ENCODE measurements at regions not wholly inside any gene's neighbourhood (a gene's known extent, or its start where the extent isn't known, plus 50 kb on each side); places are given as distances from the start of the nearest gene placed in this dataset.
A peak's percentile ranks its signal among the peaks of the same experiment; 100 is the strongest.

GRCh38 chr4:36758312-36759178, 477.1 kb downstream of the DTHD1 start:
- H3K4me3 ChIP-seq (ENCODE audit: low read depth, low read length) = no peak overlapping the region
- 64% methylated on average over 6 of the region's 9 CpGs for WGBS (ENCODE audit: insufficient coverage)
- H3K27me3 ChIP-seq (ENCODE audit: control insufficient read depth, insufficient read depth, low read length) = no peaks in the 10 kb centered on the region
- DNase-seq (ENCODE audit: low read depth in 4 of 6, low spot score in 6 of 6) = no peak
- H3K27ac ChIP-seq (ENCODE audit: low read depth, low read length) = no peak overlapping the region
- no peaks in the 10 kb centered on the region for H3K4me1 ChIP-seq (ENCODE audit: control insufficient read depth, insufficient read depth, low read length)
- H3K36me3 ChIP-seq (ENCODE audit: control insufficient read depth, insufficient read depth, low read length) = no peaks in the 10 kb centered on the region
- no peaks in the 10 kb centered on the region for H3K9me3 ChIP-seq (ENCODE audit: control insufficient read depth, insufficient read depth, low read length)

GRCh38 chr4:36761607-36762006, 480.2 kb downstream of the DTHD1 start:
- Histone ChIP-seq H3K27ac (ENCODE audit: low read depth, low read length) (no peak overlapping the region), H3K36me3 (ENCODE audit: control insufficient read depth, insufficient read depth, low read length) (no peaks in the 10 kb centered on the region), H3K4me1 (ENCODE audit: control insufficient read depth, insufficient read depth, low read length) (no peaks in the 10 kb centered on the region), H3K4me3 (ENCODE audit: low read depth, low read length) (no peak overlapping the region), H3K9me3 (ENCODE audit: control insufficient read depth, insufficient read depth, low read length) (no peaks in the 10 kb centered on the region), H3K27me3 (ENCODE audit: control insufficient read depth, insufficient read depth, low read length) (no peaks in the 10 kb centered on the region)
- WGBS (ENCODE audit: insufficient coverage) = no CpG with 5 or more reads among the region's 4 CpGs
- DNase-seq (ENCODE audit: low read depth in 4 of 6, low spot score in 6 of 6) = peak in 1 of 6 donors; percentile 57

GRCh38 chr4:36763814-36764213, 480.7 kb upstream of the NWD2 start:
- no peak overlapping the region for H3K4me3 ChIP-seq (ENCODE audit: low read depth, low read length)
- H3K36me3 ChIP-seq (ENCODE audit: control insufficient read depth, insufficient read depth, low read length) = no peaks in the 10 kb centered on the region
- no CpG with 5 or more reads among the region's 1 CpG for WGBS (ENCODE audit: insufficient coverage)
- H3K27ac ChIP-seq (ENCODE audit: low read depth, low read length) = no peak overlapping the region
- no peaks in the 10 kb centered on the region for H3K9me3 ChIP-seq (ENCODE audit: control insufficient read depth, insufficient read depth, low read length)
- DNase-seq (ENCODE audit: low read depth in 4 of 6, low spot score in 6 of 6) = no peak
- H3K4me1 ChIP-seq (ENCODE audit: control insufficient read depth, insufficient read depth, low read length) = no peaks in the 10 kb centered on the region
- H3K27me3 ChIP-seq (ENCODE audit: control insufficient read depth, insufficient read depth, low read length) = no peaks in the 10 kb centered on the region

- Histone ChIP-seq H3K36me3 (ENCODE audit: control insufficient read depth, insufficient read depth, low read length) (no peaks in the 10 kb centered on the region), H3K9me3 (ENCODE audit: control insufficient read depth, insufficient read depth, low read length) (no peaks in the 10 kb centered on the region), H3K27ac (ENCODE audit: low read depth, low read length) (no peak overlapping the region), H3K27me3 (ENCODE audit: control insufficient read depth, insufficient read depth, low read length) (no peaks in the 10 kb centered on the region), H3K4me1 (ENCODE audit: control insufficient read depth, insufficient read depth, low read length) (no peaks in the 10 kb centered on the region), H3K4me3 (ENCODE audit: low read depth, low read length) (no peak overlapping the region)
- no CpG with 5 or more reads among the region's 1 CpG for WGBS (ENCODE audit: insufficient coverage)
- DNase-seq (ENCODE audit: low read depth in 4 of 6, low spot score in 6 of 6) = peak in 1 of 6 donors; percentile 54
These were observed 476.9 kb upstream of the NWD2 start for GRCh38 chr4:36767596-36767995.

GRCh38 chr4:36771411-36772153, 473.0 kb upstream of the NWD2 start:
- H3K36me3 ChIP-seq (ENCODE audit: control insufficient read depth, insufficient read depth, low read length) = no peaks in the 10 kb centered on the region
- H3K27ac ChIP-seq (ENCODE audit: low read depth, low read length) = no peak overlapping the region
- WGBS (ENCODE audit: insufficient coverage) = 100% methylated on average over 1 of the region's 2 CpGs
- H3K4me3 ChIP-seq (ENCODE audit: low read depth, low read length) = no peak overlapping the region
- H3K4me1 ChIP-seq (ENCODE audit: control insufficient read depth, insufficient read depth, low read length) = no peaks in the 10 kb centered on the region
- no peaks in the 10 kb centered on the region for H3K27me3 ChIP-seq (ENCODE audit: control insufficient read depth, insufficient read depth, low read length)
- no peaks in the 10 kb centered on the region for H3K9me3 ChIP-seq (ENCODE audit: control insufficient read depth, insufficient read depth, low read length)
- no peak for DNase-seq (ENCODE audit: low read depth in 4 of 6, low spot score in 6 of 6)

- Histone ChIP-seq H3K4me1 (ENCODE audit: control insufficient read depth, insufficient read depth, low read length) (no peaks in the 10 kb centered on the region), H3K9me3 (ENCODE audit: control insufficient read depth, insufficient read depth, low read length) (no peaks in the 10 kb centered on the region), H3K36me3 (ENCODE audit: control insufficient read depth, insufficient read depth, low read length) (no peaks in the 10 kb centered on the region), H3K4me3 (ENCODE audit: low read depth, low read length) (no peak overlapping the region), H3K27ac (ENCODE audit: low read depth, low read length) (no peak overlapping the region), H3K27me3 (ENCODE audit: control insufficient read depth, insufficient read depth, low read length) (no peaks in the 10 kb centered on the region)
- DNase-seq (ENCODE audit: low read depth in 4 of 6, low spot score in 6 of 6) = no peak
These were observed 472.4 kb upstream of the NWD2 start for GRCh38 chr4:36772154-36772516.

GRCh38 chr4:36773467-36773866, 471.1 kb upstream of the NWD2 start:
- no peaks in the 10 kb centered on the region for H3K4me1 ChIP-seq (ENCODE audit: control insufficient read depth, insufficient read depth, low read length)
- H3K36me3 ChIP-seq (ENCODE audit: control insufficient read depth, insufficient read depth, low read length) = no peaks in the 10 kb centered on the region
- H3K27me3 ChIP-seq (ENCODE audit: control insufficient read depth, insufficient read depth, low read length) = no peaks in the 10 kb centered on the region
- no peak overlapping the region for H3K27ac ChIP-seq (ENCODE audit: low read depth, low read length)
- no peak for DNase-seq (ENCODE audit: low read depth in 4 of 6, low spot score in 6 of 6)
- no CpG with 5 or more reads among the region's 2 CpGs for WGBS (ENCODE audit: insufficient coverage)
- H3K9me3 ChIP-seq (ENCODE audit: control insufficient read depth, insufficient read depth, low read length) = no peaks in the 10 kb centered on the region
- H3K4me3 ChIP-seq (ENCODE audit: low read depth, low read length) = no peak overlapping the region

- Histone ChIP-seq H3K36me3 (ENCODE audit: control insufficient read depth, insufficient read depth, low read length) (no peaks in the 10 kb centered on the region), H3K9me3 (ENCODE audit: control insufficient read depth, insufficient read depth, low read length) (no peaks in the 10 kb centered on the region), H3K4me1 (ENCODE audit: control insufficient read depth, insufficient read depth, low read length) (no peaks in the 10 kb centered on the region), H3K27me3 (ENCODE audit: control insufficient read depth, insufficient read depth, low read length) (no peaks in the 10 kb centered on the region), H3K4me3 (ENCODE audit: low read depth, low read length) (no peak overlapping the region), H3K27ac (ENCODE audit: low read depth, low read length) (no peak overlapping the region)
- no peak for DNase-seq (ENCODE audit: low read depth in 4 of 6, low spot score in 6 of 6)
These were observed 469.0 kb upstream of the NWD2 start for GRCh38 chr4:36775544-36775943.

GRCh38 chr4:36779601-36780000, 464.9 kb upstream of the NWD2 start:
- WGBS (ENCODE audit: insufficient coverage) = no CpG with 5 or more reads among the region's 1 CpG
- H3K36me3 ChIP-seq (ENCODE audit: control insufficient read depth, insufficient read depth, low read length) = no peaks in the 10 kb centered on the region

GRCh38 chr4:36785973-36786372, 458.6 kb upstream of the NWD2 start:
- WGBS (ENCODE audit: insufficient coverage) = no CpG with 5 or more reads among the region's 3 CpGs
- H3K27ac ChIP-seq (ENCODE audit: low read depth, low read length) = no peak overlapping the region
- H3K4me3 ChIP-seq (ENCODE audit: low read depth, low read length) = no peak overlapping the region
- H3K4me1 ChIP-seq (ENCODE audit: control insufficient read depth, insufficient read depth, low read length) = no peaks in the 10 kb centered on the region
- H3K9me3 ChIP-seq (ENCODE audit: control insufficient read depth, insufficient read depth, low read length) = no peaks in the 10 kb centered on the region
- DNase-seq (ENCODE audit: low read depth in 4 of 6, low spot score in 6 of 6) = no peak
- H3K27me3 ChIP-seq (ENCODE audit: control insufficient read depth, insufficient read depth, low read length) = no peaks in the 10 kb centered on the region
- no peaks in the 10 kb centered on the region for H3K36me3 ChIP-seq (ENCODE audit: control insufficient read depth, insufficient read depth, low read length)

More at GRCh38 chr4:36779601-36780000, 464.9 kb upstream of the NWD2 start:
- Histone ChIP-seq H3K4me3 (ENCODE audit: low read depth, low read length) (no peak overlapping the region), H3K27ac (ENCODE audit: low read depth, low read length) (no peak overlapping the region), H3K27me3 (ENCODE audit: control insufficient read depth, insufficient read depth, low read length) (no peaks in the 10 kb centered on the region), H3K9me3 (ENCODE audit: control insufficient read depth, insufficient read depth, low read length) (no peaks in the 10 kb centered on the region), H3K4me1 (ENCODE audit: control insufficient read depth, insufficient read depth, low read length) (no peaks in the 10 kb centered on the region)
- DNase-seq (ENCODE audit: low read depth in 4 of 6, low spot score in 6 of 6) = no peak

All from spinal cord (tissue), 9 donors.